CD4-positive, alpha-beta T cell treated with Interleukin-1 beta for 1 hour (primary cell): ENCODE measurements at regions not wholly inside any gene's neighbourhood (a gene's known extent, or its start where the extent isn't known, plus 50 kb on each side); places are given as distances from the start of the nearest gene placed in this dataset.
"Not testable (repeated sequence)": the region's sequence is repeated elsewhere in the genome, so short reads cannot be mapped to it uniquely, and the experiment has no call there.

Experiments
- DNase-seq, 2 donors: peaks; one replicate each; pipeline ENCODE4 v3.0.0-alpha.2; 2020 to 2022

GRCh38 chr13:18322821-18323220, 858.8 kb downstream of the TUBA3C start:
- DNase-seq, result not testable (repeated sequence)

GRCh38 chr13:18319653-18320052, 862.0 kb downstream of the TUBA3C start:
- DNase-seq, result not testable (repeated sequence)

- DNase-seq, result not testable (repeated sequence)
Observed at GRCh38 chr13:18303240-18303813, 878.3 kb downstream of the TUBA3C start.

DNA sequence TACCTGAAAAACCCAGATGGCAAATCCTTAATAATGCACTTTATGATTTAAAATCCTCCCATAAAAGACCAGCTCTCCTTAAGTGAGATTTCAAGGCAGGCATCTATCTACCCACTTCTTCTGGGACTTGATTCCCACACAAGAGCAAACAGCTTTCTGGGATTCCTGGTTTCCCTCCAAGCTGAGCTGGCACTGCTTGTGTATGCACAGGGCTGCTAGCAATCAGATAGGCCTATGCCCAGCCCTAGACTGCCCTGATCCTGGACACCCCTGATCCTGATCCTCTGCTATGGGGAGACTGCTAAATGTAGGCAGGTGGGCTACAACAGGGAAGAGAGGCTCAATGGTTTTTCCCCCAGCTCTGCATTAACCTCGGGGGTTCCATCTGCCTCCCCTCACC, 880.7 kb downstream of the TUBA3C start:
- DNase-seq, result not testable (repeated sequence)

GRCh38 chr13:18297359-18297758, 884.3 kb downstream of the TUBA3C start:
- DNase-seq, result not testable (repeated sequence)

DNA sequence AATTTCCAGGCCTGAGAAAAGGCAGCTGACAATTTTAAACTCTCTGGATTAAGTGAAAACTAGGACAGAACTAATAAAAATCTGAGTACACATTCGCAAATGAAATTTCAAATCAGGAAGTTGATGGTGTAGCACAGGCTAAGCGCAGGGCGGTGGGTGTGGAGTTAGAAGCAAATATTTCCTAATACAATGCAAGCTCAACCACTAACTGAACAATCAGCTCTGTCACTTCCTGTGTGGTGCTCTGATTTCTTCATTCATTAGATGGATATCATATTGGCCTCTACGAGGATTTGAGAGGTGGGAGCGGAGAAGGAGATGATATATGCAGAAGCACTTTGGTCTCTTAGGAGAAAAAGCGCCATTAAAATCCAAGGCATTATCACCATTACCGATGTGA, 885.0 kb downstream of the TUBA3C start:
- not testable (repeated sequence) for DNase-seq

- not testable (repeated sequence) for DNase-seq
Observed at GRCh38 chr13:18294311-18294710, 887.3 kb downstream of the TUBA3C start.

GRCh38 chr13:18286848-18287247, 894.8 kb downstream of the TUBA3C start:
- DNase-seq, result not testable (repeated sequence)

DNA sequence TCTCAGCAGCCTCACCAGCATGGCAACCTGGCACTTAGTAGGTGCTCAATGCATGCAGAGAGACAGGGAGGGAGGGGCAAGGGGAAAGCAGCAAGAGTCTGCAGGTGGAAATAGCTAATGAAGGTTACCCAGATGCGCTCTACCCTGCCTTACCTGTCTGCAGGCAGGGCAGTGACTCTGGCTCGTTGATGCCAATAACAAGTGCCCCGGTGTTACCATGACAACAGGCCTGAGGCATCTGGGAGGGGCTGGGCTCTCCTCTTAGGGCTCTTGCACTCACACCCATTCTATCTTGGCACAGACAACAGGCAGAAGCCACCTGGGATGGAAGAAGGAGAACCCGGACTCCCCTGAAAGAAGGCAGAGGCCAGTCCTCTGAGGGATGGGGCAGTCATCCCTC, 896.0 kb downstream of the TUBA3C start:
- not testable (repeated sequence) for DNase-seq

DNA sequence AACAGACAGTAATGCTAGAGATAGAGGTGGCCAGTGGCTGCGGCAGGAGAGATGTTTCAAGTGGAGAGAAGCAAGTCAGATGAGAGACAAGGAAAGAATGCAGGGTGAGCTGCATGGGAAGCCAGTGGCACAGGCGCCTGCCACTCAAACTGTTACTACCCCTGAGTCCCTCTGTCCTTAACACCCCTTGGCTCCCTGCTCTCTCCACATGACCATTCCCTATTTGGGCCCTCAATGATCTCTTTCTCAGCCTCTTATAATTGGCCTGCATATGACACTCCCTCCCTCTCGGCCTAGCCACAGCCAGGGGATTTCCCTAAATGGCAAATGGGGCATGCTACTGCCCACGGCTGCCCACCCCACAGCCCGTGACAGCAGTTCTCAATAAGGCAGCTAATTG, 897.6 kb downstream of the TUBA3C start:
- DNase-seq, result not testable (repeated sequence)

GRCh38 chr13:18281829-18282597, 899.6 kb downstream of the TUBA3C start:
- DNase-seq, result not testable (repeated sequence)

DNA sequence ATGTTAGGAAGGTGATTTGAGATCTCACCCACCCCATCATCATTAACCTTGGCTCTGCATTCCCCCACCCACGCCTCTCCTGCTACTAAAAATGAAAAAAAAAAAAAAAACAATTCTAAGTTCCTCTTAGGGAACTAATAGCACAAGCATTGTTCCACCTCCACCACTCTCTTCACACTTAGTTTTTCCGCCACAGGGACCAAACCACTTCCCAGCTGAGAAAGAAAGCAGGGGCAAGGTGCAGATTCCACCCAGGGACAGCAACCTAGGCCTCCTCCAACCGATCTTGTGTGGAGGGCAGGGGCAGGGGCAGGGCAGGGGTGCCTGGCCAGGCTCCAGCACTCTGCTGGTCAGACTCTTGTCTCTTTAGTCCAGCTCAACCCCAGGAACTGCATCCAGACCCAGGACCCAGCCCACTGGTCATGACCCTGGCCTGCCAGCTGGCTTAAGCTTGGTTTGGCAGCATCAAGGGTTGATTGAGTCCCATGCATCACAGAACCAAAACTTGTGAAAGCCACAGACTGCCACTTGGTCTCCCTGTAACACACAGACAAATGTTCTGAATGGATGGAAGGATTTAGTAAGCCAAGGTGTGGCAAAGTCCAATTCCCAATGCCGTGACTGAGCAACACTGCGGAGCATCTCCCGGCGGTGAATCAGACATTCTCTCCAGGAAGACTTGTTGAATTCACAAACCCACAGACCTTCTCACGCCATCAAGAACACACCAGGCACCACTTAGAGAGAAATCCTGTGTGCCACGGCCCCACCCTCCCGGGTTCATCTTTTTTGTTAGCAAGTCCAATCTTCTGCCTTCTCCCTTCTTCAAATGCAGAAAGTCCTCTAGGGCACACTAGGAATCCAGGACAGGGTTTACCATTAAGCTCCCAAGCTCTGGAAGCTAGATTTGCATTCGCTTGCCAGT, 900.5 kb downstream of the TUBA3C start:
- DNase-seq, result not testable (repeated sequence)

DNA sequence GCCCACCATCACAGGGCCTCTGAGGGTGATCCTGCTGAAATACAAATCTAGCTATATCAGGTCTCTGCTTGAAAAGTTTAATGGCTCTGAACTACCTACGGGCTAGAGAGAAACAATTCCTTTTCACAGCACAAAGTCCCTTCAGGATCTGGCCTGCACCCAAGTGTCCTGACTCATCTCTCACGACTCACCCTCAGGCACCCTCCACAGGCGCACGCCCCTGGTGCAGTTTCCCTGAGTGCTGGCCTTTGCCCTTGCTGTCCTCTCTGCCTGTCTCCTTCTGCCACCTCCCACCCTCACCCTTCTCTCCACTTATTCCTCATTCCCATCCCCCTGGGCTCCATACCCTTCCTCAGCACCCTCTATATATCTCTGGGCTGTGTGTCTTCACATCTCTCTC, 901.7 kb downstream of the TUBA3C start:
- not testable (repeated sequence) for DNase-seq

DNA sequence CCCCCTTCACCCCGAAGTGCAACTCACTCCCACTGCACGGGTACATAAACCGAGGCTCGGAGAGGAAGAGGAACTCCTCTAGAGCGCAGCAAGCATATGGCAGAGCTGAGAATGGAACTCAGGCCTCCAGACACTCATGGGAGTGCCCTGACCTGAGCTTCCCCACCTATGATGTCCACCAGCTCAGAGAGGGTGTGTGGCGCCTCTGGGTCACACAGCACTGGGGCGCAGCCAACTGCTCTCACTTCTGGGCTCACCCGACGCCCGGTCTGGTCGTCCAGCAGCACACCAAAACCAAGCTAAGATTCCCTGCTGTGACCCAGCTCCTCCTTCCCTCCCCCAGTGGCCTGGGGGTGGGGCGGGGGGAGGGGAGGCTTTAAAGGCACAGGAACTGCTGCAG, 904.3 kb downstream of the TUBA3C start:
- not testable (repeated sequence) for DNase-seq

GRCh38 chr13:18276280-18276679, 905.3 kb downstream of the TUBA3C start:
- DNase-seq, result not testable (repeated sequence)

DNA sequence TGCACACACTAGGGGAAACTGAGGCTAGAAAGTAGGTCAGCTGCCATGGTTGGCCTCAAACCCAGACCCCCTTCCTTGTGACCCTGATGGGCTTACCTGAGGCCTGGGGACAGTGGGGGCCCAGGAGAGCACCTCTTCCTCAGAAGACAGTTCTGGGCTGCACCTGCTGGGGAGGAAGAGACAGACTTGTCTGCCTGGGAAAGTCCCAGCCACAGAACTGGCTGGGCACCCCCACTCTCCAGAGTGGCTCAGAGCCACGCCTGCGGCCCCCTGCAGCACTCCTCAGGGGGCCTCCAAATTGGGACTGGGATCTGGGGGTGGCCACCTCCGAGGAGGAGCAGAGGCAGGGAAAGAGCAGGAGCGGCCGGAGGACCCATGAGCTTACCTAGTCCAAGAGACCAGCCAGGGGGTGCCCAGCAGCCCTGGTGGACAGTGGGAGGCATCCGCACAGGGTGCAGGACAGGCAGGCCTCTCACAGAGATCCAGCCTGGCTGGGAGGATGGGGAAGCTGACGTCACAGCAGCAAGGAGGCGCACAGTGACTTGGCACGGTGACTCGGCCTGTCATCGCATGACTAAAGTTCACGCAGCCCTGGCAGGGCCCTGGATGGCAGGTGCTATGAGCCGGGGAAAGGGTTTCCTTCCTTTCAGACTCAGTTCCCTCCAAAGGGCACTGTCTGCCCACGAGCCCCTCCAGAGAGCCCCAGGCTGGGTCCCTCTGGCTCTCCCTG, 907.7 kb downstream of the TUBA3C start:
- not testable (repeated sequence) for DNase-seq

DNA sequence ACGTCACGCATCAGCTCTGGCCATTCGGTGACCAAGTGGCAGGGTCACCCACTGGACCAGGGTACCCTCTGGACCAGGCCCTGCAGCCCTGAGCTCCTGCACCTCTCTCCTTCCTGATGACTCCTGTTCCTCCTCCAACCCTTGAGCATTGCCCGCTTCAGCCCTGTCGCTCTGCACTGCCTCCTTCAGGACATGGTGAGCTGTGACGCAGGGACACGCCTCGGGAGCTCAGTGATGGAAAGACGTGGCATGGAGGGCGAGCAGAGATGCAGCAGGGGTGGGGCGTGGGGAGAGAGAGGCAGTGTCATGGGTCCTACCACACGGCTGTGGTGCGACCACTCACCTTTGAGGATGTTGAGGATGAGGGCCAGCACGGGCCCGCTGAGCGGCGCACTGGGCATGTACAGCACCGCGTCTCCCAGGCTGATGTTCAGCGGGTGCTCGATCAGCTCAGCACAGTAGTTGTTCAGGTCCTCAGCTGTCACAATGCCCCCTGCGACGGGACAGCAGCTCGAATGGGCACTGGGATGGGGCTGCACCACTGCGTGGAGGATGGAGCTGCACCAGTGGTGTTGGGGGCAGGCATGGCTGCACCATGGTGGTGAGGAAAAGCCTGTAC, 922.7 kb downstream of the TUBA3C start:
- not testable (repeated sequence) for DNase-seq

DNA sequence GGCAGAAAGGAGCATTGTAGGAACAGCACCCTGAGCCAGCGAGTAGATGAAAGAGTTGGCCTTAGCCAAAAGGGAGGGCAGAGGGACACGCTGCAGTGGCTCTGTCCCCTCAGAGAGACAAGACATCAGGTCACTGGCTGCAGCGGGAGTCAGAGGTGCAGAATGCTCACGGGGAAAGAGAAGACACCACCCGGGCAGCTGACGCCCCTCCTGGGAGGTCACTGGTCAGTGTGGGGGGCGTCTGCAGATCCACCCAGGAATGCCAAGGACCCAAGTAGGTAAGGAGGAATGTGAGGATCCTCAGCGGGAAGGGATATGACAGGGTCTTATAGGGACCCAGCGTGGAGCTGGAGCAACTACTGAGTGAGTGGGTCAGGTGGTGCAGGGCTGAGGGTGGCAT, 923.9 kb downstream of the TUBA3C start:
- DNase-seq, result not testable (repeated sequence)

DNA sequence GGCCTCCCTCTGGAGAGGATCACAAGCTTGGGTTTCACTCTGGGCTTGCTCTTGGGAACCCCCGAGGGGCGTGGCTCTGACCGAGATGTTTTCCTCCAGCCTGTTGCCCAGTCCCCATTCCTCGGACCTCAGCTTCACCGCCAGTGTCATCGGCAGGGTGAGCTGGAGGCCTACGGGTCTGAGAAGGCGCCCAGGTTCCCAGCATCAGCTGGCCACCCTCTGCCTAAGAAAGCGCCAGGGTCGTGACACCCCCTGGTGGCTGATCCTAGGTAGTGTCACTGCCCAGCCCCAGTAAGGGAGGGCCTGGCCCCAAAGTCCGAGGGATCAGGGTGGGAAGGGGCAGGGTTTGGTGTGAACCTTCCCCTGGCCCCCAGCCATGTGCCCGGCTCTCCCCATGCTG, 928.8 kb downstream of the TUBA3C start:
- DNase-seq, result not testable (repeated sequence)

- DNase-seq, result not testable (repeated sequence)
Observed at GRCh38 chr13:18248533-18249240, 932.9 kb downstream of the TUBA3C start.

DNA sequence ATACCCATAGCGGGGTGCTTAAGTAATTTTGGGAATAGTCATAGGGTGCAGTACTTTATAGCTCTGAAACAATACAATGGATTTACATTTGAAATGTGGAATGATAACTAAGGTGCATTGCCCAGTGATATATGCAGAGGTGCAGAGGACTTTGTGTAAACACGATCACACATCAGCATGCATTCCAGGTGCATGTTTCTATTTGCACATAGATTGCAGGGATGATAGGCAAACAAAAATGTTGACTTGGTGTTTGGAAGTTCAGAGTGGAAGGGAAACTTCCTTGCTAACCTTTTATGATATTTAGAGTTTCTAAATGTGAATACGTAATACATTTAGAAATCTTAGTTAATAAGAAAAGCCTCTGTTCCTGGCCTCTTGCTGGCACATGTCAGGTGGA, 941.5 kb downstream of the TUBA3C start:
- DNase-seq, result not testable (repeated sequence)
